ENCODE measurements at regions not wholly inside any gene's neighbourhood (a gene's known extent, or its start where the extent isn't known, plus 50 kb on each side); places are given as distances from the start of the nearest gene placed in this dataset.

GRCh38 chr1:80054129-80054528, 1047.6 kb upstream of the ADGRL4 start:
- Histone ChIP-seq H3K9ac (ENCODE audit: low read length) (no peak overlapping the region), H3K27ac (ENCODE audit: low read depth, low read length, poor library complexity, severe bottlenecking) (no peak overlapping the region), H3K4me1 (ENCODE audit: insufficient read depth, low read length, severe bottlenecking) (no peaks in the 10 kb centered on the region), H3K27me3 (ENCODE audit: insufficient read depth, low read length) (no peaks in the 10 kb centered on the region), H3K9me3 (ENCODE audit: low read length) (no peaks in the 10 kb centered on the region), H4K20me1 (ENCODE audit: insufficient read depth, low read length) (no peaks in the 10 kb centered on the region), H3K36me3 (ENCODE audit: insufficient read depth, low read length) (no peaks in the 10 kb centered on the region), H3K4me3 (ENCODE audit: low read depth, low read length, poor library complexity, severe bottlenecking) (no peak overlapping the region), H3K79me2 (ENCODE audit: insufficient read depth, low read length) (no peaks in the 10 kb centered on the region), H3F3A (ENCODE audit: insufficient read depth, low read length) (no peaks in the 10 kb centered on the region), H3K9me2 (ENCODE audit: low read depth, low read length) (no peaks in the 10 kb centered on the region), H3K4me2 (ENCODE audit: low read length) (no peak overlapping the region), H2AFZ (ENCODE audit: low read length) (no peak overlapping the region)
- TF ChIP-seq CTCF (IDR thresholded peaks at IDR 0.05; ENCODE audit: low read length), result no peak
- TF ChIP-seq EZH2 (IDR thresholded peaks at IDR 0.05; ENCODE audit: borderline replicate concordance, low read length), result no peak

- H3K36me3 ChIP-seq (ENCODE audit: insufficient read depth, low read length), result no peaks in the 10 kb centered on the region
- H3K27ac ChIP-seq (ENCODE audit: low read depth, low read length, poor library complexity, severe bottlenecking), result no peak overlapping the region
- H3K4me2 ChIP-seq (ENCODE audit: low read length), result no peak overlapping the region
Measured at GRCh38 chr1:80053613-80054012, 1047.1 kb upstream of the ADGRL4 start.

GRCh38 chr1:80050523-80050922, 1044.0 kb upstream of the ADGRL4 start:
- Histone ChIP-seq H2AFZ (ENCODE audit: low read length) (no peak overlapping the region), H3K36me3 (ENCODE audit: insufficient read depth, low read length) (no peaks in the 10 kb centered on the region), H3K79me2 (ENCODE audit: insufficient read depth, low read length) (no peaks in the 10 kb centered on the region), H3F3A (ENCODE audit: insufficient read depth, low read length) (no peaks in the 10 kb centered on the region), H3K4me3 (ENCODE audit: low read depth, low read length, poor library complexity, severe bottlenecking) (no peak overlapping the region), H3K27ac (ENCODE audit: low read depth, low read length, poor library complexity, severe bottlenecking) (no peak overlapping the region), H3K9me3 (ENCODE audit: low read length) (no peaks in the 10 kb centered on the region), H4K20me1 (ENCODE audit: insufficient read depth, low read length) (no peaks in the 10 kb centered on the region), H3K9ac (ENCODE audit: low read length) (no peak overlapping the region), H3K9me2 (ENCODE audit: low read depth, low read length) (no peaks in the 10 kb centered on the region), H3K27me3 (ENCODE audit: insufficient read depth, low read length) (no peaks in the 10 kb centered on the region), H3K4me1 (ENCODE audit: insufficient read depth, low read length, severe bottlenecking) (no peaks in the 10 kb centered on the region), H3K4me2 (ENCODE audit: low read length) (no peak overlapping the region)
- TF ChIP-seq EZH2 (IDR thresholded peaks at IDR 0.05; ENCODE audit: borderline replicate concordance, low read length), result no peak
- TF ChIP-seq CTCF (IDR thresholded peaks at IDR 0.05; ENCODE audit: low read length), result no peak

More at GRCh38 chr1:80053613-80054012, 1047.1 kb upstream of the ADGRL4 start:
- H3K9me2 ChIP-seq (ENCODE audit: low read depth, low read length), result no peaks in the 10 kb centered on the region
- H3K9me3 ChIP-seq (ENCODE audit: low read length), result no peaks in the 10 kb centered on the region
- H2AFZ ChIP-seq (ENCODE audit: low read length), result no peak overlapping the region
- no peak overlapping the region for H3K9ac ChIP-seq (ENCODE audit: low read length)
- TF ChIP-seq CTCF (IDR thresholded peaks at IDR 0.05; ENCODE audit: low read length) (no peak), EZH2 (IDR thresholded peaks at IDR 0.05; ENCODE audit: borderline replicate concordance, low read length) (no peak)
- no peaks in the 10 kb centered on the region for H3F3A ChIP-seq (ENCODE audit: insufficient read depth, low read length)
- no peak overlapping the region for H3K4me3 ChIP-seq (ENCODE audit: low read depth, low read length, poor library complexity, severe bottlenecking)
- H3K4me1 ChIP-seq (ENCODE audit: insufficient read depth, low read length, severe bottlenecking), result no peaks in the 10 kb centered on the region
- H4K20me1 ChIP-seq (ENCODE audit: insufficient read depth, low read length), result no peaks in the 10 kb centered on the region
- no peaks in the 10 kb centered on the region for H3K79me2 ChIP-seq (ENCODE audit: insufficient read depth, low read length)
- no peaks in the 10 kb centered on the region for H3K27me3 ChIP-seq (ENCODE audit: insufficient read depth, low read length)
